Glomerular endothelial cell (primary cell): ENCODE measurements at regions not wholly inside any gene's neighbourhood (a gene's known extent, or its start where the extent isn't known, plus 50 kb on each side); places are given as distances from the start of the nearest gene placed in this dataset.
"Not testable (repeated sequence)": the region's sequence is repeated elsewhere in the genome, so short reads cannot be mapped to it uniquely, and the experiment has no call there.

ENCODE experiments used
- DNase-seq: peaks from one replicate; pipeline ENCODE4 v3.0.0-alpha.2; 2011; ENCODE audit warnings: low read depth, low spot score; ENCODE audit errors: extremely low read depth

GRCh38 chr1:149274493-149274892 lies 171.1 kb upstream of the NBPF9 start:
- not testable (repeated sequence) for DNase-seq

GRCh38 chr1:149275802-149276201 lies 172.5 kb upstream of the NBPF9 start:
- not testable (repeated sequence) for DNase-seq

GRCh38 chr1:149276496-149276895 lies 173.1 kb upstream of the NBPF9 start:
- DNase-seq, result not testable (repeated sequence)

GRCh38 chr1:149278156-149278555 lies 174.8 kb upstream of the NBPF9 start:
- not testable (repeated sequence) for DNase-seq

- DNase-seq, result not testable (repeated sequence)
Observed at GRCh38 chr1:149279015-149279414, 175.7 kb upstream of the NBPF9 start.

GRCh38 chr1:149279512-149279911 lies 176.2 kb upstream of the NBPF9 start:
- DNase-seq, result not testable (repeated sequence)

GRCh38 chr1:149284773-149285172 lies 181.4 kb upstream of the NBPF9 start:
- DNase-seq, result not testable (repeated sequence)

GRCh38 chr1:149285205-149285604 lies 181.9 kb upstream of the NBPF9 start:
- DNase-seq, result not testable (repeated sequence)

GRCh38 chr1:149285638-149286037 lies 182.3 kb upstream of the NBPF9 start:
- DNase-seq, result not testable (repeated sequence)

- not testable (repeated sequence) for DNase-seq
Observed at GRCh38 chr1:149288580-149288979, 185.2 kb upstream of the NBPF9 start.

- not testable (repeated sequence) for DNase-seq
Observed at GRCh38 chr1:149300478-149301218, 174.2 kb upstream of the NBPF19 start.

- not testable (repeated sequence) for DNase-seq
Observed at GRCh38 chr1:149301282-149301681, 173.6 kb upstream of the NBPF19 start.

GRCh38 chr1:149304796-149305195 lies 170.0 kb upstream of the NBPF19 start:
- not testable (repeated sequence) for DNase-seq

- DNase-seq, result not testable (repeated sequence)
Observed at GRCh38 chr1:149307640-149308039, 167.2 kb upstream of the NBPF19 start.

GRCh38 chr1:149314921-149315320 lies 159.9 kb upstream of the NBPF19 start:
- not testable (repeated sequence) for DNase-seq

- DNase-seq, result not testable (repeated sequence)
Observed at GRCh38 chr1:149320971-149321731, 153.7 kb upstream of the NBPF19 start.

GRCh38 chr1:149321732-149322016 lies 153.2 kb upstream of the NBPF19 start:
- DNase-seq, result not testable (repeated sequence)

- DNase-seq, result not testable (repeated sequence)
Observed at GRCh38 chr1:149330081-149330335, 144.8 kb upstream of the NBPF19 start.

- not testable (repeated sequence) for DNase-seq
Observed at GRCh38 chr1:149336082-149336481, 138.8 kb upstream of the NBPF19 start.

- DNase-seq, result not testable (repeated sequence)
Observed at GRCh38 chr1:149338221-149338691, 136.6 kb upstream of the NBPF19 start.

- not testable (repeated sequence) for DNase-seq
Observed at GRCh38 chr1:149338698-149339097, 136.1 kb upstream of the NBPF19 start.

- DNase-seq, result not testable (repeated sequence)
Observed at GRCh38 chr1:149349448-149349847, 125.4 kb upstream of the NBPF19 start.
